ENCODE measurements at regions not wholly inside any gene's neighbourhood (a gene's known extent, or its start where the extent isn't known, plus 50 kb on each side); places are given as distances from the start of the nearest gene placed in this dataset.

DNA sequence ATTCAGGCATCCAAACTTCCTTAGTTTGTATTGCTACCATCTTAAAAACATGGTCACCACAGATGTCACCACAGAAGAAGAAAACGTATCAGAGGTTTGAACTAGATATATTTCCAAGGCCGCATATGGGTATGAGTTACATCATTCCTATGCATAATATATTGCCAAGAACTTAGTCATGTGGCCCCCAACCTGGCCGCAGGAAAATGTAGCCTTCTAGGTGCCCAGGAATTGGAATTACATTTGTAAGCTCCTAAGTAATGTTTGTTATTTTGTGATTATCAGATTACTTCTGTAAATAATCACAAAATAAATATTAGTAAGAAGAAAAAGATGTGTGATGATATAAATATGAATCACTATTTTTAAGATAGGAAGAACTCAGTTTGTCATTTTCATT is 351.4 kb downstream of the ISL1 start:
- TF ChIP-seq POLR2A (IDR thresholded peaks at IDR 0.05) = no peak
- TF ChIP-seq, protein P1, sequence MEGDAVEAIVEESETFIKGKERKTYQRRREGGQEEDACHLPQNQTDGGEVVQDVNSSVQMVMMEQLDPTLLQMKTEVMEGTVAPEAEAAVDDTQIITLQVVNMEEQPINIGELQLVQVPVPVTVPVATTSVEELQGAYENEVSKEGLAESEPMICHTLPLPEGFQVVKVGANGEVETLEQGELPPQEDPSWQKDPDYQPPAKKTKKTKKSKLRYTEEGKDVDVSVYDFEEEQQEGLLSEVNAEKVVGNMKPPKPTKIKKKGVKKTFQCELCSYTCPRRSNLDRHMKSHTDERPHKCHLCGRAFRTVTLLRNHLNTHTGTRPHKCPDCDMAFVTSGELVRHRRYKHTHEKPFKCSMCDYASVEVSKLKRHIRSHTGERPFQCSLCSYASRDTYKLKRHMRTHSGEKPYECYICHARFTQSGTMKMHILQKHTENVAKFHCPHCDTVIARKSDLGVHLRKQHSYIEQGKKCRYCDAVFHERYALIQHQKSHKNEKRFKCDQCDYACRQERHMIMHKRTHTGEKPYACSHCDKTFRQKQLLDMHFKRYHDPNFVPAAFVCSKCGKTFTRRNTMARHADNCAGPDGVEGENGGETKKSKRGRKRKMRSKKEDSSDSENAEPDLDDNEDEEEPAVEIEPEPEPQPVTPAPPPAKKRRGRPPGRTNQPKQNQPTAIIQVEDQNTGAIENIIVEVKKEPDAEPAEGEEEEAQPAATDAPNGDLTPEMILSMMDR (IDR thresholded peaks at IDR 0.05) = no peak

Measured in lower leg skin (tissue), 3 donors.